ELR (cell line): ENCODE measurements at regions not wholly inside any gene's neighbourhood (a gene's known extent, or its start where the extent isn't known, plus 50 kb on each side); places are given as distances from the start of the nearest gene placed in this dataset.
"Not testable (repeated sequence)": the region's sequence is repeated elsewhere in the genome, so short reads cannot be mapped to it uniquely, and the experiment has no call there.

Experiments used
- DNase-seq: peaks from one replicate; pipeline ENCODE4 v3.0.0-alpha.2; 2015; ENCODE audit warnings: low read depth

DNA sequence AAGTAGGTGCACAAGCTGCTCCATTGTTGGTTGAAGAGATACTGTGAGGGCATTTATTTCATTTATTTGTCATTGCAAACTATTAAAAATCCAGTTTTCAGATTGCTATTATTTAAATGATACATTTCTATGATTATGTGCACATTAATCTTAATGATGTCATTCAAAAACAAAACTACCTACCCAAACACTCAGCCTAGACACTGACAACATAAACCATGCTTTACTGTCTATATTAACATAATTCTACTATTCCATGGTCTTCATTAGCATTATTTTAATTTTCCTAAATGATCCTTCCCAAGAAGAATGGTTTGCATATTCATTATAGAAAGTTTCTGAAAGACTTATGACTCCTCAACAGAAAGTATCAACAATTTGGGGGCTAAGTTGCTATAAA, 813.0 kb upstream of the SLITRK5 start:
- no peak for DNase-seq

DNA sequence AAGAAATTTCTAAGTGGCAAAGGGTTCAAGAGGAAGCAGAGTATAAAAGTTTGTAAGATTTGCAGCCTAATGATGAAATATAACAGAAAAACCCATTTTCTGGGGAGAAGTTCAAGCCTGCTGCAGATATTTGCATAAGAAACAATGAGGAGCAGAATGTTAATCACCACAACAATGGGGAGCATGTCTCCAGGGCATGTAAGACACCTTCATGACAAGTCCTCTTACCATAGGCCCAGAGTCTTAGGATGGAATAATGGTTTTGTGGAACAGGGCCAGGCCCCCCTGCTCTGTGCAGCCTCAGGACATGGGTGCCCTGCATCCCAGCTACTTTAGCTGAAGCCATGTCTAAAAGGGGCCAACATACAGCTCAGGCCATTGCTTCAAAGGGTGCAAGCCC, 809.0 kb upstream of the SLITRK5 start:
- DNase-seq, result no peak

DNA sequence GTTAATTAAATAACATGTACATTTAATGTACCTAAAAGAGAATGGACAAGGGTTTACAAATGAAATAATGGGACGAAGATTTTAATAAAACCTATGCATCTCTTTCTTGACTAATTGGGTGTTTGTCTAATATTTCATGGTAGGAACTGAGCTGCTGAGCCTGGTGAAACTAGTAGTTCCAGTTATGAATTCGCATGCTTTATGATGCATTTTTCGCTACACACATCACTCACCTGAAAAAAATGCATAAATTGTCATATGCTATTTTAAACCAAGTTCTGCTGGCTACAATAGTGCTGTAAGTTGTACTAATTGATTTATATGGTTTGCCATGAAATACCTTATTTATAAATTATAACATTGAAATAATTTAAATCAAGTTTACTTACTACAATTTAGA, 806.8 kb upstream of the SLITRK5 start:
- no peak for DNase-seq

DNA sequence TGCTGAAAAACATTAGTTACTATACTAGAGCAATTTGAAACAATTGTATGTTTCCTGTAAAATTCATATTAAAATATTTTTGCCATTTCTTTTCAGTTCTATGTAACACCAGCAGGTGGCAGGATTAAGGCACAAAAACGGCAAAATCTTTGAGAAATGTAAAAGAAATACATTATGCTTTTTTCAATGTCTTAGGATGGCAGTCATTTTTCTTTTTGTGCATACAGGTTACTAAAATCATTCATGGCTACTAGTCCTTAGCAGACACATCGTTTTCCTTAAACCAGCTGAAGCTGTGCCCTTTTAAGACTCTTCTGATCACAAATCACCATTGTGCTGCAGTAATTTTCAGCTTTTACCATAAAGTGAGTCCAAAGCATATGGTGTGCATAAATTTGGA, 800.7 kb upstream of the SLITRK5 start:
- DNase-seq, result peak; percentile 62

GRCh38 chr13:86877441-86877840, 793.7 kb upstream of the SLITRK5 start:
- no peak for DNase-seq

DNA sequence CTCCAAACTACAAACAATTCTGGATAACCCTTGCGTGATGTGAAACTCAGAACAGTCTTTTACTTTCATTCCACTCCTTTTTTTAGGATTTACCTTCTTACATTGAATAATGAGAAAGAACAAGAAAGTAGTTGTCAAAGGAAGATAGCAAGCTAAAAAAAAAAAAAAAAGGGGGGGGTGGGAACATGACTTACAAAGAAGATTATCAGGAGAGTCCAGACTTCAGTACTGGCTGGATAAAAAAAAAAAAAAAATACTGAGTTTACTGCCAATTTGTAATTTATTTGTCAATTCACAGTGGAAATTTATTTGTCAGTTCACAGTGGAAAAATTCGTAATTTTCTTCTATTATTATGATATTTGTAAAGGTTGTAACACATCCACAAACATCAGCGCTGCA, 792.4 kb upstream of the SLITRK5 start:
- DNase-seq, result no peak

GRCh38 chr13:86881390-86881789, 789.8 kb upstream of the SLITRK5 start:
- no peak for DNase-seq

DNA sequence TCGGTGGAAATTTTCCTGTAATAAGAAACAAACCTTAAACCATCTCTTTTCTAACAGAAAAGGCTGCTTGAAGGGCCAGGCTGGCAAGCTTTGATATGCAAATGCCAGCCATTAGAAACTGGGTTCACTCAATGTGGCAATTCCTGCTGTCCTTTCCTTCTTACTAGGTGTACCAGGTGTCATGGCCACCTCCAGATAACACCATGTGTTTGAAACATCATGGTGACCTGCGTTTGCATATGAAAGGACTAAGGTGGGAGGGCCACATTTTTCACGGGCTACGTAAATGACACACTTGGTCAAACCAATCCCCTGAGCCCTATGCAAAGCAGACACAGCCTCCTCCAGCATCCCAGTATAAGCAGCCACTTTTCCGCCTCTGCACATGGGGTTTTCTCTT, 789.1 kb upstream of the SLITRK5 start:
- no peak for DNase-seq

DNA sequence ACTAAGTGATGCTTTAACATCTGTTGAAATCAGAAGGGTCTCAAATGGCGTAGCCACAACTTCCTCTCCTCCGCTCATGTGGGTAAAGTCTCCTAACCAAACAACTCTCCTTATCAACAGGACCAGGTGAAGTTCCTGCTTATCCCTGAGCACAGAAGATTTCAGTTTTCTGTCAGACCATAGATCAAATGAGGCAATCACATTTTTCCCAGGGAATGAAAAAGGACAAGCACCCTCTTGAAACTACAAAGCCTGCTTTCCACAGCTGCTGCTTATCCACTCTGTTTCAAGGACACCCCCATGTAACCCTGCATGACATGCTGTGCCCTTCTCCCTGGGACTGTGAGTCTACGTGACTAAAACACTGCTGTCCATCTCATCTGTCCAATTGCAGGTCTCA, 788.3 kb upstream of the SLITRK5 start:
- peak; percentile 26 for DNase-seq

GRCh38 chr13:86892330-86892729, 778.8 kb upstream of the SLITRK5 start:
- DNase-seq, result no peak

DNA sequence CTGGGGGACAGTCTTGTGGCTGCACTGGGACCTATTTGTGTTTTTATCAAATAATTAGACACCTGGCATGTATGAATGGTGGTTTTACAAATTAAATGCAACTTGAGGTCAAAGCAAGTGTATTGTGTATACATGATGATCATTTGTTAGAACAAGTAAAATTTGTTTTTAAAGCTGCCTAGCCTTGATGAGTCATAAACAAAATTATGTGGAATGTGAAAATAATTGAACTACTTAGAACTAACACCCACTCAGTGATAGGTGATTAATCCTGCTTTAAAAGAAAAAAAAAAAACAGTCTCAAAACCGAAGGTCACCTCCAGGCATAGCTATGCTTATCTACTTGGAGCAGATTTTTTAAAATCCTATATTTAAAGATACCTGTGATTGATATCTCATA, 770.3 kb upstream of the SLITRK5 start:
- no peak for DNase-seq

DNA sequence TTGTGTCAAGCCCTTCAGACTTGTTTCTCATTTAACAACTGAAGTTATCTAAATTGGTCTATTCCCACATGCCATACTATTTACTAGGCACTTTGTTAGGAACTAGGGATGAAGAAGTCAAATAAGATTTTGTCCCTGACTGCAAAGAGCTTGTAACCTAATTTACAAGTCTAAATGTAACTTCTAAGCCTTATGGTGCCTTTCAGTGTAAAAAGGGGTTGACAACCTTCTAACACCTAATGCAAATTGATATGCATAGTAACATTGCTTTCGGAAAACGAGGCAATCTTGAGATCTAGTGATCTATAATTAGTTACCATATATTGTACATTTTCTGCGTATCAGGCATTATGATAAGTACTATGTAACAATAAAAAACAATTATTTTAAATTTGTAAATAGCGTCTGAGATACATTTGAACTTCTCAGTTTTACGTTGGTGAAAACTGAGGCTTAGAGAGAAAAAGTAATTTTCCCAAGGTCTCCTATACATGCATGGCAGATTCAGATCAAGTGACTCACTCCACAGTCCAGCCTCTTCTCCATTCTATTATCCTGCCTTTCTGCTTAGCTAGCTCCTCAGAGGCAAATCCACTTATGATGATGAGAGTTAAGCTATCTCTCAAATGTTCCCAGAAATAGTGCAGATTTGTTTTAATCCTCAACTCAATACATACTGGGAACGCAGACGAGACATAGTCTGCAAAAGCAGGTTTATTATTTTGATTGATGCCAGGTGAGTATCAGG, 764.9 kb upstream of the SLITRK5 start:
- DNase-seq, result peak; percentile 76

DNA sequence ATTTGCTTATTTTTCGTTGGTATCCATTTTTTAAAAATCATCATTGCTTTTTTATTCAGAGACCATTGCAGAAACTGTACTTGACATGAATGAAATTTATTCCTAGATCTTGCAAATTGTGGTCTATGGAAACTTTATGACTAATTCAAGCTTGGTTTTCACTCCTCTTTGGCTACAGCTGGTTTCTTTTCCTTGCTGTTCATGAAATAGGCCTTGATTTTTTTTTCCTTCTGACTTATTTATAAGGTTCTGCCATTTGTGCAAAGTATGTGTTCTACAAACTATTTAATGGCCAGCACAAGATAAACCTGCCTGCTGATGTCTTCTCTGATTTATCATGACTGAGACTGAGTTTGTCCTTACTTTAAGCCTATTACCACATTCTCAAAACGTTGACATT, 764.0 kb upstream of the SLITRK5 start:
- peak; percentile 52 for DNase-seq

- DNase-seq, result no peak
Observed at GRCh38 chr13:86909318-86909717, 761.9 kb upstream of the SLITRK5 start.

DNA sequence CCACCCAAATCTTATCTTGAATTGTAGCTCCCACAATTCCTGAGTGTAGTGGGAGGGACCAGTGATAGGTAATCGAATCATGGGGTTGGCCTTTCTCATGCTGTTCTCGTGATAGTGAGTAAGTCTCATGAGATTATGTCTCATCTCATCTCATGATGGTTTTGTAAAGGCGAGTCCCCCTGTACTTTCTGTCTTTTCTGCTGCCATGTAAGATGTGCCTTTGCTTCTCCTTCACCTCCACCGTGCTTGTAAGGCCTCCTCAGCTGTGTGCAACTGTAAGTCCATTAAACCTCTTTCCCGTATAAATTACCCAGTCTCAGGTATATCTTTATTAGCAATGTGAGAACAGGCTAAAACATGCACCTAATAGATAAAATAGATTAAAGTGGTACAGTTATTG, 756.4 kb upstream of the SLITRK5 start:
- DNase-seq, result no peak

GRCh38 chr13:86917438-86917837, 753.7 kb upstream of the SLITRK5 start:
- not testable (repeated sequence) for DNase-seq

- DNase-seq, result no peak
Observed at GRCh38 chr13:86918682-86919081, 752.5 kb upstream of the SLITRK5 start.

DNA sequence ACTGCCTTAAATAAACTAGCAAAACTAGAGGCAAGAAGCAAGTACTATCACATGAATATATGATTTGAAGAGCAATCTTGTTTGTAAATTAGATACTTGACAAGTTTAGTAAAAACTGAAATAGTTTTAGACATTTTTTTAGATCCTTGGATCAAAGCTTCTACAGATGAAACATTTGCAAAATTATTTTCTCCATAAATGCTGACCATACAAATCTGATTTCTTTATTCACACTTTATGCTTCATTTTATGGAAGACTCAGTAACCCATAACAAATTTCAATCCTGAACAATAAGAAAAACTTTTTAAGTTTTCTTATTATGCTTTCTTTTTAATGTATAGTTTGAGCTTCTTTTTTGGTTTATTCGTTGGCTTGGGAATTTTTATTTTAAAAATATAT, 750.2 kb upstream of the SLITRK5 start:
- no peak for DNase-seq

GRCh38 chr13:86922936-86923335, 748.2 kb upstream of the SLITRK5 start:
- peak; percentile 34 for DNase-seq

DNA sequence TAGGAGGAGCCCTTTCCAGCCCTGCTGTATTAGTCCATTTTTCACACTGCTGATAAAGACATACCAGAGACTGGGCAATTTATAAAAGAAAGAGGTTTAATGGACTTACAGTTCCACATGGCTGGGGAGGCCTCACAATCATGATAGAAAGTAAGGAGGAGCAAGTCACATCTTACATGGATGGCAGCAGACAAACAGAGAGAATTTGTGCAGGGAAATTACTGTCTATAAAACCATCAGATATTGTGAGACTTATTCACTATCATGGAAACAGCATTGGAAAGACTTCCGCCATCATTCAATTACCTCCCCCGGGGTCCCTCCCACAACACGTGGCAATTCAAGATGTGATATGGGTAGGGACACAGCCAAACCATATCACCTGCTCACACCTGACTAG, 744.3 kb upstream of the SLITRK5 start:
- DNase-seq, result not testable (repeated sequence)

DNA sequence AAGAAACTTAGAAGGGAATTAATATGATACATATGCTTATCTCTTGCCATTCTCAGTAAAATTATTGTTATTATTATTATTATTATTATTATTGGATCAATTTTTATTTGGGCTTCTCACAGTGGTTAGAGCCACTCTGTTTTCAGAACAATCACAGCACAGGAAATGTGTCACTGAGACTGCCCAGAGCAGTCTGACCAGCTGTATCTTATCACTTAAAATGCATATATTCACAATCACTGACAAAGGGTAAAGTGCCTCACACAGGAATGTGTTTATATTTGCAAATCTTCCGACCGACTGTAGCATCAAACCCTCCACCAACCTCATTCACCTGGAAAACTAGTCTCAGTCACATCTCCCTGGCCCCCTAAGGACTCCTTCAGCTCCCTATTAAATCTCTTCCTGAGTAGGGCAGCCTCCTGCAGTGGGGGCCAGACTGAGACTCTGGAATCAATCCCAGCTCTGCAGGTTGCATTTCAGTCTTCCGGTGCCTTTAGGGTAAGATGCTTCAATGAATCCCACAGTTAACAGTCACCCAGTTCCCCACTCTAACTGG, 738.3 kb upstream of the SLITRK5 start:
- DNase-seq, result peak; percentile 43

- no peak for DNase-seq
Observed at GRCh38 chr13:86933676-86934075, 737.5 kb upstream of the SLITRK5 start.

DNA sequence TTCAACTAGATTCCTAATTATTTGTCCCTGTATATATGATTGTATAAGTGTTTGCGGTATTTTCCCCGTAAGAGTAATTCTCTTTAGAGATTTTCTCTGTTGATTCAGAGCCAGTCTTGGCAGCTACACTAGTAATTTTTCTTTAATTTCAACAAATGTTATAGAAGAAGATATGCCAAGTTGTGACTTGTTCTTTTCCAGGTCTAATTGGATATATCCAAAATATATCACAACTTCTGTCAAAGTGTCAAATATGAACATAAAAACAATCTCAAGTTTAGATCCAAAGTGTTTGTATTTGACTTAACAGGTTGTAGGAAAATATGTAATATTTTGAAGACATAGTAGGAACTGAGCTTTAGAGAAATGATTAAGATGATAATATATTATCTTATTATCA, 733.9 kb upstream of the SLITRK5 start:
- DNase-seq, result no peak

- peak; percentile 32 for DNase-seq
Observed at GRCh38 chr13:86945584-86945983, 725.6 kb upstream of the SLITRK5 start.
